Vagina (tissue), 2 donors: ENCODE measurements at regions not wholly inside any gene's neighbourhood (a gene's known extent, or its start where the extent isn't known, plus 50 kb on each side); places are given as distances from the start of the nearest gene placed in this dataset.

Experiments
- POLR2A ChIP-seq, 2 donors: fragments of 450-650 bp; IDR thresholded peaks; one replicate each; pipeline ENCODE4 v1.6.1; 2017; ENCODE audit warnings: antibody characterized with exemption in 2 of 2, mild to moderate bottlenecking in 2 of 2, moderate library complexity in 2 of 2
- TF ChIP-seq, protein P1 (sequence below), 3 experiments: fragments of 450-650 bp in 2 of 3; fragments of 200-600 bp in 1 of 3; sonication (generic) in 1 of 3; IDR thresholded peaks; one replicate each; pipeline ENCODE4 v1.5.1; 2017 to 2019; ENCODE audit warnings: antibody characterized with exemption in 3 of 3, mild to moderate bottlenecking in 2 of 3, moderate library complexity in 2 of 3

GRCh38 chrX:107560041-107560440 lies 68.3 kb upstream of the PRPS1 start:
- TF ChIP-seq, protein P1, sequence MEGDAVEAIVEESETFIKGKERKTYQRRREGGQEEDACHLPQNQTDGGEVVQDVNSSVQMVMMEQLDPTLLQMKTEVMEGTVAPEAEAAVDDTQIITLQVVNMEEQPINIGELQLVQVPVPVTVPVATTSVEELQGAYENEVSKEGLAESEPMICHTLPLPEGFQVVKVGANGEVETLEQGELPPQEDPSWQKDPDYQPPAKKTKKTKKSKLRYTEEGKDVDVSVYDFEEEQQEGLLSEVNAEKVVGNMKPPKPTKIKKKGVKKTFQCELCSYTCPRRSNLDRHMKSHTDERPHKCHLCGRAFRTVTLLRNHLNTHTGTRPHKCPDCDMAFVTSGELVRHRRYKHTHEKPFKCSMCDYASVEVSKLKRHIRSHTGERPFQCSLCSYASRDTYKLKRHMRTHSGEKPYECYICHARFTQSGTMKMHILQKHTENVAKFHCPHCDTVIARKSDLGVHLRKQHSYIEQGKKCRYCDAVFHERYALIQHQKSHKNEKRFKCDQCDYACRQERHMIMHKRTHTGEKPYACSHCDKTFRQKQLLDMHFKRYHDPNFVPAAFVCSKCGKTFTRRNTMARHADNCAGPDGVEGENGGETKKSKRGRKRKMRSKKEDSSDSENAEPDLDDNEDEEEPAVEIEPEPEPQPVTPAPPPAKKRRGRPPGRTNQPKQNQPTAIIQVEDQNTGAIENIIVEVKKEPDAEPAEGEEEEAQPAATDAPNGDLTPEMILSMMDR (IDR thresholded peaks at IDR 0.05), result no peak
- TF ChIP-seq POLR2A (IDR thresholded peaks at IDR 0.05), result no peak
